ENCODE measurements at regions not wholly inside any gene's neighbourhood (a gene's known extent, or its start where the extent isn't known, plus 50 kb on each side); places are given as distances from the start of the nearest gene placed in this dataset.
A peak's percentile ranks its signal among the peaks of the same experiment; 100 is the strongest.

- DNase-seq (ENCODE audit: low spot score), result no peak
These were observed 281.9 kb upstream of the ANKRD55 start for GRCh38 chr5:56515011-56515410.

- peak; percentile 76 for DNase-seq (ENCODE audit: low spot score)
These were observed 281.1 kb upstream of the ANKRD55 start for GRCh38 chr5:56514245-56514644.

- DNase-seq (ENCODE audit: low spot score), result peak; percentile 57
These were observed 280.0 kb upstream of the ANKRD55 start for GRCh38 chr5:56513141-56513540.

- DNase-seq (ENCODE audit: low spot score), result no peak
These were observed 279.3 kb upstream of the ANKRD55 start for GRCh38 chr5:56512313-56512996.

GRCh38 chr5:56511326-56511841 is 278.3 kb upstream of the ANKRD55 start:
- no peak for DNase-seq (ENCODE audit: low spot score)

- DNase-seq (ENCODE audit: low spot score), result no peak
These were observed 275.1 kb upstream of the ANKRD55 start for GRCh38 chr5:56508249-56508648.

GRCh38 chr5:56507351-56507930 is 274.3 kb upstream of the ANKRD55 start:
- DNase-seq (ENCODE audit: low spot score), result no peak

- DNase-seq (ENCODE audit: low spot score), result peak; percentile 90
These were observed 273.3 kb upstream of the ANKRD55 start for GRCh38 chr5:56506211-56506965.

GRCh38 chr5:56503929-56504328 is 270.8 kb upstream of the ANKRD55 start:
- DNase-seq (ENCODE audit: low spot score), result no peak

GRCh38 chr5:56501781-56502557 is 268.8 kb upstream of the ANKRD55 start:
- DNase-seq (ENCODE audit: low spot score), result peak; percentile 84

GRCh38 chr5:56499901-56500300 is 266.8 kb upstream of the ANKRD55 start:
- no peak for DNase-seq (ENCODE audit: low spot score)

- no peak for DNase-seq (ENCODE audit: low spot score)
These were observed 266.4 kb upstream of the ANKRD55 start for GRCh38 chr5:56499491-56499890.

GRCh38 chr5:56498759-56499395 is 265.7 kb upstream of the ANKRD55 start:
- DNase-seq (ENCODE audit: low spot score), result no peak

- no peak for DNase-seq (ENCODE audit: low spot score)
These were observed 263.5 kb upstream of the ANKRD55 start for GRCh38 chr5:56496581-56497063.

- DNase-seq (ENCODE audit: low spot score), result no peak
These were observed 261.2 kb upstream of the ANKRD55 start for GRCh38 chr5:56494300-56494731.

GRCh38 chr5:56493766-56494165 is 260.6 kb upstream of the ANKRD55 start:
- no peak for DNase-seq (ENCODE audit: low spot score)

GRCh38 chr5:56493308-56493707 is 260.2 kb upstream of the ANKRD55 start:
- DNase-seq (ENCODE audit: low spot score), result no peak

GRCh38 chr5:56492812-56493211 is 259.7 kb upstream of the ANKRD55 start:
- DNase-seq (ENCODE audit: low spot score), result no peak

- peak; percentile 56 for DNase-seq (ENCODE audit: low spot score)
These were observed 257.9 kb upstream of the ANKRD55 start for GRCh38 chr5:56490971-56491468.

- no peak for DNase-seq (ENCODE audit: low spot score)
These were observed 256.1 kb upstream of the ANKRD55 start for GRCh38 chr5:56489272-56489671.

GRCh38 chr5:56487528-56488115 is 254.5 kb upstream of the ANKRD55 start:
- DNase-seq (ENCODE audit: low spot score), result no peak

Data from kidney tubule cell (primary cell).